NCI-H774 (cell line): ENCODE measurements at regions not wholly inside any gene's neighbourhood (a gene's known extent, or its start where the extent isn't known, plus 50 kb on each side); places are given as distances from the start of the nearest gene placed in this dataset.
"Not testable (repeated sequence)": the region's sequence is repeated elsewhere in the genome, so short reads cannot be mapped to it uniquely, and the experiment has no call there.

Experiments used
- DNase-seq: peaks from one replicate; lab custom pipeline; 2025; lab: John Stamatoyannopoulos, UW

GRCh38 chr12:25793196-25793595 lies 165.3 kb upstream of the RASSF8 start:
- DNase-seq, result no peak

- DNase-seq, result no peak
Measured at GRCh38 chr12:25794571-25794970, 163.9 kb upstream of the RASSF8 start.

GRCh38 chr12:25796523-25797000 lies 161.9 kb upstream of the RASSF8 start:
- DNase-seq, result no peak

- no peak for DNase-seq
Measured at GRCh38 chr12:25797386-25797785, 161.1 kb upstream of the RASSF8 start.

GRCh38 chr12:25797949-25798348 lies 160.5 kb upstream of the RASSF8 start:
- no peak for DNase-seq

- DNase-seq, result no peak
Measured at GRCh38 chr12:25800101-25800500, 158.4 kb upstream of the RASSF8 start.

- no peak for DNase-seq
Measured at GRCh38 chr12:25801734-25802133, 156.7 kb upstream of the RASSF8 start.

- DNase-seq, result no peak
Measured at GRCh38 chr12:25802143-25802542, 156.3 kb upstream of the RASSF8 start.

GRCh38 chr12:25803029-25803664 lies 155.3 kb upstream of the RASSF8 start:
- DNase-seq, result not testable (repeated sequence)

- not testable (repeated sequence) for DNase-seq
Measured at GRCh38 chr12:25804286-25804685, 154.2 kb upstream of the RASSF8 start.

GRCh38 chr12:25806271-25806670 lies 152.2 kb upstream of the RASSF8 start:
- no peak for DNase-seq

GRCh38 chr12:25808604-25809003 lies 149.9 kb upstream of the RASSF8 start:
- no peak for DNase-seq

- no peak for DNase-seq
Measured at GRCh38 chr12:25810683-25811082, 147.8 kb upstream of the RASSF8 start.

- DNase-seq, result no peak
Measured at GRCh38 chr12:25811656-25812126, 146.8 kb upstream of the RASSF8 start.

- DNase-seq, result no peak
Measured at GRCh38 chr12:25812295-25812694, 146.2 kb upstream of the RASSF8 start.

- DNase-seq, result no peak
Measured at GRCh38 chr12:25813843-25814242, 144.6 kb upstream of the RASSF8 start.

GRCh38 chr12:25816637-25817036 lies 141.8 kb upstream of the RASSF8 start:
- no peak for DNase-seq

GRCh38 chr12:25817166-25817565 lies 141.3 kb upstream of the RASSF8 start:
- no peak for DNase-seq

- no peak for DNase-seq
Measured at GRCh38 chr12:25818596-25819390, 139.7 kb upstream of the RASSF8 start.

- no peak for DNase-seq
Measured at GRCh38 chr12:25819691-25820090, 138.8 kb upstream of the RASSF8 start.

- DNase-seq, result no peak
Measured at GRCh38 chr12:25822281-25822680, 136.2 kb upstream of the RASSF8 start.

- no peak for DNase-seq
Measured at GRCh38 chr12:25824734-25825133, 133.7 kb upstream of the RASSF8 start.

- DNase-seq, result no peak
Measured at GRCh38 chr12:25825446-25825845, 133.0 kb upstream of the RASSF8 start.
